ENCODE measurements at regions not wholly inside any gene's neighbourhood (a gene's known extent, or its start where the extent isn't known, plus 50 kb on each side); places are given as distances from the start of the nearest gene placed in this dataset.

DNA sequence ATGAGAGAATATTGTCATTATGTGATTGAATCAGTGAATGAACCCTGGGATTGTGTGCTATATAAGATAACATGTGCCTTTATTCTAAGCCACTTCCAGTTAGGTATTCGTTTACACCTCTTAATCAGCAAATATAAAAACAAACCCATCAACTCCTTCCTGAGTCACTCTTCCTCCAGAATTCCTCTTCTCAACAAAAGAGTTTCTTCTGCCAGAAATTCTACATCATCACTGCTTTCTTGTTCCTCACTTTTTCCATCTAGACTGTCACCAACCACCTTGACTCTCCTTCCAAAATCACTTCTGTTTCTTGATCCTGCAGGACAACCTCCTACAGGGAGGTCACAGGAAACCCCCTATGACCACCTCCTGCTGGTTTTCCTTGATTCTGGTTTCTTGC lies 261.4 kb downstream of the CYP26B1 start:
- in situ Hi-C loops (cut with HindIII; ENCODE audit: low sequenced_read_pairs), result no loop called here
- no peak for DNase-seq (ENCODE audit: low spot score)

- DNase-seq (ENCODE audit: low spot score), result peak; percentile 40
- in situ Hi-C loops (cut with HindIII; ENCODE audit: low sequenced_read_pairs), result no loop called here
Observed at GRCh38 chr2:71884303-71885042, 263.2 kb downstream of the CYP26B1 start.

DNA sequence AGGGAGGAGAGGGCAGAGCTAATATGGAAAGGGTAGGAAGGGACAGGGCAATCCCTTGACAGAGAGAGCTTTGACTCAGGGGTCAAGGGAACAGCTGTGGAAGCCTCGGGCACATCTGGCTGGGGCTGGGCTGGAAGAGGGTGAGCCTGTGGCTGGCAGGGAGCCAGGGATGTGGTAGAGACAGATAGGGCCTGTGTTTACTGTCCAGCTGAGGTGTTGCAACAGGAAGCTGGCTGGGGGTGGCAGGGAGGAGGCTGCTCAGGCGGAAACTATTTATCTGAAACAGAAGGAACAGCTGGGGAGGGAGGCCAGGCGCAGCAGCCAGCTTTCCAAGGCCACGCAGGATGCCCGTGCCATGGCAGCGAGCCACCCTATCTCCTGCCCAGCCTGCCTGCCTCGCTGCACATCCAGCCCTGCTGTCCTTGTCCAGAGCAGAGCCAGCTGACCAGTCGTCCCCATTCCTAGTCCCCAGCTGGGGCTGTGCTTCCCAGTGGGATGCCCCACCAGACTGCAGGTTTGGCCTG lies 264.7 kb downstream of the CYP26B1 start:
- in situ Hi-C loops (cut with HindIII; ENCODE audit: low sequenced_read_pairs), result no loop called here
- peak; percentile 37 for DNase-seq (ENCODE audit: low spot score)

GRCh38 chr2:71882236-71882946 lies 265.3 kb downstream of the CYP26B1 start:
- in situ Hi-C loops (cut with HindIII; ENCODE audit: low sequenced_read_pairs), result no loop called here
- DNase-seq (ENCODE audit: low spot score), result no peak

DNA sequence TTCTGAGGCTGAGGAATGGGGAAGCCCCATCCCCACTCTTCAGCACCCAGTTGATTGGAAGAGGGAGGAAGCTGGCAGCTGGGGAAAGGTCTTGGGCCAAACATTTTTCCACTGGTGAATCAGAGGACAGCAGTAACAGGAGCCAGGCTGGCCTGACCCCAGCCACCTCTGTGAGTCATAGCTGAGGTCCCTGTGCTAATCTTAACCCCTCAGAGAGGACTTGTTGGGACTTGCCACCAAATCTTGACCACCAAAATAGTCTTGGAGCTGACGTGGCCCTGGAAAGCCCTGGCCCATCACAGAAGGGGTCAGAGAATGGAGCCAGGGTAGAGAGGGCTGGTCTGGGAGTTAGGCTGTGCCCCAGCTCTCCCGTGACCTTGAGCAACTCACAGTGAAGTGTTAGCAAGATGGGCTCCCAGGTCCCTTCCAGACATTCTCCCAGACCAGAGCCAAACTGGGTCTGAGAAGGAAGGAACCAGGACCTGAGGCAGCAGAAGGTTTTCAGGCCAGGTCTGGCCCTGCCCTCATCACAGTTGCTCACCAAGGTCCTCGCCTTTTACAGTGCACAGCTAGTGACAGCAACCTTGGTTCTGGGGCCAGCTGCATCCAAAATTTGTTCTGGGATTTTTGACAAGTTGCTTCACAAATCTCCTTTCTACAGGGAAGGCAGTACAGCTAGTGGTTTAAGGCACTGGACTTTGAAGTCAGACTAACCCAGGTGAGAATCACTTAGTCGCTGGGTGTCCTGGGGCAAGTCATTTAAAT lies 266.6 kb downstream of the CYP26B1 start:
- no peak for DNase-seq (ENCODE audit: low spot score)
- in situ Hi-C loops (cut with HindIII; ENCODE audit: low sequenced_read_pairs), result no loop called here

GRCh38 chr2:71880287-71880686 lies 267.4 kb downstream of the CYP26B1 start:
- no peak for DNase-seq (ENCODE audit: low spot score)
- in situ Hi-C loops (cut with HindIII; ENCODE audit: low sequenced_read_pairs), result no loop called here

DNA sequence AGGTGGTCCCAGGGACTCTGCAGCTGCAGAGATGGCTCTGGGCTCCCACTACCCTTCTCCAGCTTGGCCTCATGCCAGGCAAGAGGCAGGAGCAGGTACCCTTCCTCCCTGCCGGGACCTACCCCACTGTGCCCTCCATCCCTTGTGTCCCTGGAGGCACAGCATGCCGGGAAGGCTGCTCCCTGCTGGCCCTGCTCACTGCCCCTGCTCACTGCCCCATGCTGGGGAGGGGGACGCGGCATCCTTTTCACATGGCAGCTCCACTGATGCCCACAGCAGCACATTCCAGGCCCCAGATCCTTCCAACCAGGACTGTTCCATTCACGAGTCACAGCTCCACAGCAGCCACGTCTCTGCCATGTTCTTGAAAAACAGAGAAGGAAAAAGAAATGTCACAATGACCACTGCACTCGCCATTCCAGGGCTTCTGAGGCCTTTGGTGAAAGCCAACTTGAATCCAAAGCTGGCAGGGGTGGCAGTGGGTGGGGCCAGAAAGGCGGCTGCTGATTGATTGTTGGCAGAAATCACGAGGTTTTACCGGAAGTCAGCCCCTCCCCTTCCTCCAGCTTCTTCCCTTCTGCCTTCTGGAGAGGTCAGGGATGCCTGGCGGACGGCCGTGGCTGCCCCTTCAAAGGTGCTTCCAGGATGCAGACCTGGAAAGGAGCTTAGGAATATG lies 268.0 kb downstream of the CYP26B1 start:
- no peak for DNase-seq (ENCODE audit: low spot score)
- in situ Hi-C loops (cut with HindIII; ENCODE audit: low sequenced_read_pairs), result no loop called here

DNA sequence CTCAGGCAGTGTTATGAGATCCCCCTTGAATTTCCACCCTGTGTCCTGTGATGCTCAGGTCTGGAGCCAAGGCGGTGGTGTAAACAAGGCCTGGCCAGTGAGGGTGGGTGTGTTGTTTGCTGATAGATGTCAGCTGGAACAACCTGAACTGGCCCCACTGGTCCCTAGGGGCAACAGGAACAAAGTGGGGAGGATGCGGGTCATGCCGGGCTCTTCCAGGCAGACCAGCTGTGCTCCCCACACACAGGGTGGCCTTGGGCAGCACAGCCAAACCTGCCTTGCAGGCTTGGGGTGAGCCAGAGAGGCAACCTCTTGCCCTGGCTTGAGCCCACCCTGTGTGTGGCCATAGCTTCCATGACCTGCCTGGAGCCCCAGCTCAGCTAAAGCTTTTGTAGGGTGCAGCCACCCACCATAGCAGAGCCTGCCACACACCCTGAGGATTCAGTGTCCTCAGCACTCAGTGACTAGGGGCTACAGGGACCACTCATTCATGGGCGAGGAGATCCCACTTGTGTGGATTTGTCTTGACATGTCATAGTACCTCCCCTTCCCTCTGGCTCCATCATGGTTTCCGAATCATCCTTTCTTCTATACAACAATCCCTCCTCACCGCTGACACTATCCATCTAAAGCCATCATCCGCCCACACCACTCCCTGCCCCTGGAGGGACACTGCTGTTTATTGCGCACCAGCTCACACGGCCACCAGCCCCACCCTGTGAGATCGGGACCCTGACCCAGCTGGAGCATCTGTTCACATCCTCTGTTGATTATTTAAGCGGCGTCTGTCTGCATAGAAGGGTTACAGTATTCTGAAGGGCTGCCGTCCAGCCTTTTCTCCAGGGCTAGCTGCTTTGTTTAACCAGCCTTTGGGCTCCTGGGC lies 268.8 kb downstream of the CYP26B1 start:
- DNase-seq (ENCODE audit: low spot score), result no peak
- in situ Hi-C loops (cut with HindIII; ENCODE audit: low sequenced_read_pairs), result no loop called here

DNA sequence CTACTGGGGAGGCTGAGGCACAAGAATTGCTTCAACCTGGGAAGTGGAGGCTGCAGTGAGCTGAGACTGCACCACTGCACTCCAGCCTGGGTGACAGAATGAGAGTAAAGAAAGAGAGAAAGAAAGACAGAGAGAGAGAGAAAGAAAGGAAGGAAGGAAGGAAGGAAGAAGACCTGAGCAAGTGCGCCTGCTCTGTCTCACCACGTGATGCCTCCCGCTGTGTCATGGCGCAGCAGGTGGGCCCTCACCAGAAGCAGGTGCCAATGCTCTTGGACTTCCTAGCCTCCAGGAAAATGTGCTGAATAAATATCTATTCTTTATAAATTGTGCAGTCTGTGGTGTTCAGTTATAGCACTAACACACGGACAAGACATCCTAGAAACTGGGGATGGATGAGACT lies 270.0 kb downstream of the CYP26B1 start:
- in situ Hi-C loops (cut with HindIII; ENCODE audit: low sequenced_read_pairs), result no loop called here

DNA sequence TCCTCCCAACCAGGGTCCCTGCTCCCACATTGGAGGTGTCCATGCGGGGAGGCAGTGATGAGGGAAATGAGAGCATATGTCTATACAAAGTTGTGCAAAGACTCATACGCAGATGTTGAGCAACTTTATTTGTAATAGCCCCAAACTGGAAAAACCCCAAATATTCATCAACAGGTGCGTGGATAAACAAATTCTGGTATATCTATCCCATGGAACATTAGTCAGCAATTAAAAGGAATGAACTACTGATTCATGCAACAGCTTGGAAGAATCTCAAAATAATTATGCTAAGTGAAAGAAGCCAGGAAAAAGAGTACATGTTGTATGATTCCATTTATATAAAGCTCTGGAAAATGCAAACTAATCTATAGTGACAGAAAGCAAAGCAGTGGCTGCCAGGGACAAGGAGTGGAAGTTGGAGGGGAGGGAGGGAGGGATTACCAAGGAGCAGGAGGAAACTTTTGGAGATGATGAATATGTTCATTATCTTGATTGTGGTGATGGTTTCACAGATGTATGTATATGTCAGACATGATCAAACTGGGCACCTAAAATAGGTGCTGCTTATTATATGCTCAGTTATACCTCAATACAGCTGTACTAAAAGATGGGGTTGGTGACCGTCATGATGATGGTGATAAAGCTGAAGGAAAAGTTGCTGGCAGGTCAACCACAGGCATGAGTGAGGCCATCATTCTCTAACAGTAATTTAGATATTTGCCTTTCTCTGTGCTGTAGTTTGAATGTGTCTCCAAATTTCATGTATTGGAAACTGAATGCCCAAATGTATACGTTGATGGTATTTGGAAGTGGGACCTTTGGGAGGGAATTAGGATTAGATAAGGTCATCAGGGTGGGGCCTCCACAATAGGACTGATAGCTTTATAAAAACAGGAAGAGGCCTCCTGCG lies 270.9 kb downstream of the CYP26B1 start:
- in situ Hi-C loops (cut with HindIII; ENCODE audit: low sequenced_read_pairs), result no loop called here
- no peak for DNase-seq (ENCODE audit: low spot score)

More for the DNA sequence above, 270.0 kb downstream of the CYP26B1 start:
- DNase-seq (ENCODE audit: low spot score), result no peak

- in situ Hi-C loops (cut with HindIII; ENCODE audit: low sequenced_read_pairs), result no loop called here
- DNase-seq (ENCODE audit: low spot score), result no peak
Observed at GRCh38 chr2:71872466-71873051, 275.1 kb downstream of the CYP26B1 start.

DNA sequence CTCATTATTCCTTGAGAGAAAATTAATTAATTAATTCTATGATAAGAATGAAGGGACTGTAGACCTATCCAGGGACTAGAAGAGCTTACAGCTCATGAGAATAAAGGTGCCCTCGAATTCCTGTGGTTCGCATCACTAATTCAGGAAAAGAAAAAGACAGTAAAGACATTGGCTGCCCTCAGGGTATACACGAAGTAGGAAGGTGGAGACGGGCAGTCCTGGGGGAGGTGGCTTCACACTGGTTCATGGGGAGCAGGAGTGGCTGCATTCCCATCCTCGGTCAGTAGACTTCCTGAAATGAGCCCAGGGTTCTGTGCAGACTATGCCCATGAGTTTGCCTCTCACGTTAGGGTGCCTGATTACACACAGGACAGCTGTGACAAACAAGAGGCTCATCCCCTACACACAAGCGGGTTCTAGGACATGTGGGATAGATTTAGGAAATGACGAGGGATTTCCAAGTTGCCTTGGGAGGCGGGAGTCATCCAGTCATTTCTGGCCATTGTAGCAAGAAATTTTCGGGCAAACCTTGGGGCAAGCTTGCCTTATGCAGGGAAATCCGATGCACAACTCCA lies 282.2 kb downstream of the CYP26B1 start:
- in situ Hi-C loops (cut with HindIII; ENCODE audit: low sequenced_read_pairs), result no loop called here

DNA sequence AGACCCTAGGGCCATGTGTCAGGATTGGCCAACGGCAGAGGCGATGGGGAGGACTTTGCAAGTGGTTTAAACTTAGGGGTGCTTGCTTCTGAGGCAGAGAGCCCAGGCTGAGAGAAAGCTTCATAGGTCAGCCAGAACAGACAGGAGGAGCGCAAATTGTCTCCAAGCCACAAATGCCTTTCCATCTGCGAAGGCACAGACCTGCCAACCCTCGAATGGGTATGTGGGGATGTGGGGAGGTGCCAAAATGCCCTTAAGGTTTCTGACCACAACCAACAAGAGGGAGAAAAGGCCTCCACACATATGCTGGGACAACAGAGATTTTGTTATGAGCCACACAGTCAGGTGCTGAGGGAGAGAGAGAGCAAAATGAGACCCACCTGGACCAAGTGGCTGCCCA lies 283.6 kb downstream of the CYP26B1 start:
- in situ Hi-C loops (cut with HindIII; ENCODE audit: low sequenced_read_pairs), result no loop called here
- DNase-seq (ENCODE audit: low spot score), result peak; percentile 93

More for the DNA sequence above, 282.2 kb downstream of the CYP26B1 start:
- DNase-seq (ENCODE audit: low spot score), result no peak

- in situ Hi-C loops (cut with HindIII; ENCODE audit: low sequenced_read_pairs), result no loop called here
- DNase-seq (ENCODE audit: low spot score), result peak; percentile 50
Observed at GRCh38 chr2:71863396-71863795, 284.3 kb downstream of the CYP26B1 start.

DNA sequence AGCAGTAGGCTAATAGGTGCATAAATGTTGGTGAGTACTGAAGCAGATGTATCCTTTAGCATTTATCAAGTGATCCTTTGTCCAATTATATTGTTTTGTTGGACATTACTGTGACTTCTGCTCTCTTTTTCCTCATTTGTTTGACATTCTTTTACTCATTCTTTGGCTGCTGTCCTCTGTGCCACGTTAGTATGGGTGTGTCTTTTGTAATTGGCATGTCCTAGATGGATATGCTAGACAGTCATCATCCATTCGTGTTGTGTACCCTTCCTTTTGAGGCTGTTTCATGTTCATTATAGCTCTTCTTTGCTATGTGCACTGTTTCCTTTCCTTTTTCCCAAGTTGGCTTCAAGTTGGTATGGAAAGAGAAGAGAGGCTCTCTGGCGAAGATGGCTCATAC lies 284.7 kb downstream of the CYP26B1 start:
- DNase-seq (ENCODE audit: low spot score), result no peak
- in situ Hi-C loops (cut with HindIII; ENCODE audit: low sequenced_read_pairs), result no loop called here

DNA sequence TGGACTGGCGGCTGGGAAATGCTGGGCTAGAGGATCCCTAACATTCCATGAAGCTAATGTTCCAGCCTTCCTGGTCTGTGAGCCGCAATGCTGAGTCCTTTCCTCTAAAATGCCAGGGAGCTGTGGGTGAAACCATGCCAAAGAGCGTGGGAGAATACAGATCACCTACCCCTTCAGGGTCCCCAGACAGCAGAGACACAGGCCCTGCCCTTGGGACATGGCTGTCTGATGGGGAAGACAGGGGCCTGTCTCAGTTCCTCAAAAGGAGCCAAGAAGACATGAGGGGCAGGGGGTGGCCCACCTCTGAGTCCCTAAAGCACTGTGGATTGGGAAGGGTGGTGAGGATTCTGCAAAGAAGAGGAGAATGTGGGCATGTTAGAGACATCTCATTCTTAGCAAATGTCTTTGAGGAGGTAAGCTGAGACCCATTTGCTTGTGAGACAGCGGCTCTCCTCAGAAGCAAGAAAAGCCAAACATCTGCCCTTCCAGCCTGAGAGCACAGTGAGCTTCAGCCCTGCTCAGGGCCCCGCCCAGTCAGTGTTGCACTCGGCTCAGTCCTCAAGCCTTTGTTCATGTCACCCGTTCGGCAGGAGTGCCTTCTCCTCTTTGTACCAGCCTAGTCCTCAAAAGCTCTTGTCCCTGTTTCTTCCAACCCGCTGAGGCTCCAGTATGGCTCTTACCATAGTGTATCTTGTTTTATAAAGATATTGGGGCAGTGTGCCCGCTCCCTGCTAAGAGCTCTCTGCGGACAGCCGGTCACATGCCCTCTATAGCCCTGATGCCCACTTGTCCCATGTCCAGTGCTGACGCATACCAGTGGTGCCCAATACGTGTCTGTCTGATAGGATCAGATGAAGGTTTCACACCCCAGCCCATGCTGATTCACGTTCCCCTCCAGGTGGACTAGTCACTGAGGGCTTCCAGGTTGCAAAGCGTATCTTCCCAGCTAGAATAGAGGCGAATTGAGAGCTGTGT lies 286.2 kb downstream of the CYP26B1 start:
- DNase-seq (ENCODE audit: low spot score), result peak; percentile 93
- in situ Hi-C loops (cut with HindIII; ENCODE audit: low sequenced_read_pairs), result no loop called here

All from G401 (cell line).